ENCODE measurements at regions not wholly inside any gene's neighbourhood (a gene's known extent, or its start where the extent isn't known, plus 50 kb on each side); places are given as distances from the start of the nearest gene placed in this dataset.

DNA sequence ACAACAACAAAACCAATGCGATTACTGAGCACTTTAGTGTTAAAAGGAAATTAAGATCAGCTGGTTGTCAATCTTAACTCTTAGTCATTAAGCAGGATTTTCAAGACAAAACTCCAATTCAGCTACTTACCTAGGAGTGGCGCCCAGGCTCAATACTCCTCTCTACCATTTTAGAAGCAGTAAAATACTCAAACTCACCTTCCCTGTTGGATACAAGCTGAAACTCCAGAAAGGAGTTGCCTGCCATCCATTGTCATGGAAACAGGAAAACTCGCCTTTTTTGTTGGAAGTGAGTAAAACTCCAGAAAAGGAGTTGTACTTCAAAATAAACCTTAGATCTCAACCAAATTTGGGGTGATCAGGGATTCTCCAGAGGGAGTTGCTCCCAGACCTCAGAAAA, 127.0 kb upstream of the F3 start:
- H3K27me3 ChIP-seq: no peaks in the 10 kb centered on the region
- no peaks in the 10 kb centered on the region for H3K36me3 ChIP-seq
- no peak overlapping the region for H3K4me3 ChIP-seq
- H3K9me3 ChIP-seq: no peaks in the 10 kb centered on the region
- 88 to 91% methylated on average over 2 to 3 of the region's 3 CpGs for WGBS, 2 donors (ENCODE audit: low coverage in 1 of 2)
- TF ChIP-seq, protein P1, sequence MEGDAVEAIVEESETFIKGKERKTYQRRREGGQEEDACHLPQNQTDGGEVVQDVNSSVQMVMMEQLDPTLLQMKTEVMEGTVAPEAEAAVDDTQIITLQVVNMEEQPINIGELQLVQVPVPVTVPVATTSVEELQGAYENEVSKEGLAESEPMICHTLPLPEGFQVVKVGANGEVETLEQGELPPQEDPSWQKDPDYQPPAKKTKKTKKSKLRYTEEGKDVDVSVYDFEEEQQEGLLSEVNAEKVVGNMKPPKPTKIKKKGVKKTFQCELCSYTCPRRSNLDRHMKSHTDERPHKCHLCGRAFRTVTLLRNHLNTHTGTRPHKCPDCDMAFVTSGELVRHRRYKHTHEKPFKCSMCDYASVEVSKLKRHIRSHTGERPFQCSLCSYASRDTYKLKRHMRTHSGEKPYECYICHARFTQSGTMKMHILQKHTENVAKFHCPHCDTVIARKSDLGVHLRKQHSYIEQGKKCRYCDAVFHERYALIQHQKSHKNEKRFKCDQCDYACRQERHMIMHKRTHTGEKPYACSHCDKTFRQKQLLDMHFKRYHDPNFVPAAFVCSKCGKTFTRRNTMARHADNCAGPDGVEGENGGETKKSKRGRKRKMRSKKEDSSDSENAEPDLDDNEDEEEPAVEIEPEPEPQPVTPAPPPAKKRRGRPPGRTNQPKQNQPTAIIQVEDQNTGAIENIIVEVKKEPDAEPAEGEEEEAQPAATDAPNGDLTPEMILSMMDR (IDR thresholded peaks at IDR 0.05): no peak
- TF ChIP-seq POLR2A (IDR thresholded peaks at IDR 0.05) (no peak), POLR2AphosphoS5 (IDR thresholded peaks at IDR 0.05) (no peak), EP300 (IDR thresholded peaks at IDR 0.05) (no peak)
- no peaks in the 10 kb centered on the region for H3K4me1 ChIP-seq
- H3K27ac ChIP-seq: no peak overlapping the region
- no peak for ATAC-seq

DNA sequence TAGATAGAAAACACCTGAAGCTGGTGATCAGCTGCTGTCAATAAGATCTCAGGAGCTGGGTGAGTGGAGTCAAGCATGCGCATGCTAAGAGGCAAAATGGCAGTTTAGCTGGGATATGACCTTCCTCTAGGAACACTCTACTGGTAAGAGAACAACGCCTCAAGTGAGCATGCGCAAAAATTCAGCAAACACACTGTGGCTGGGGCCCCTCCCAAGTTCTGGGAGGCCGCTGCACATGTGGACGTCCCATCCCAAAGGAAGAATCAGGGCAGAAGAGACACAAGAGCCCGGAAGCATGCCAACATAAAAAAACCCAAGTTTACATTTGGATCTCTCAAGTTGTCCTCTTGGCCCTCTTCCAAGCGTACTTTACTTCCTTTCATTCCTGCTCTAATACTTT, 126.3 kb upstream of the F3 start:
- no peaks in the 10 kb centered on the region for H3K9me3 ChIP-seq
- H3K4me3 ChIP-seq: no peak overlapping the region
- H3K36me3 ChIP-seq: no peaks in the 10 kb centered on the region
- 54 to 62% methylated on average over 7 of the region's 7 CpGs for WGBS, 2 donors (ENCODE audit: low coverage in 1 of 2)
- TF ChIP-seq EP300 (IDR thresholded peaks at IDR 0.05) (no peak), POLR2AphosphoS5 (IDR thresholded peaks at IDR 0.05) (no peak), POLR2A (IDR thresholded peaks at IDR 0.05) (no peak)
- TF ChIP-seq, protein P1 (IDR thresholded peaks at IDR 0.05): no peak
- H3K27me3 ChIP-seq: no peaks in the 10 kb centered on the region
- H3K4me1 ChIP-seq: no peaks in the 10 kb centered on the region
- no peak for ATAC-seq
- H3K27ac ChIP-seq: no peak overlapping the region

DNA sequence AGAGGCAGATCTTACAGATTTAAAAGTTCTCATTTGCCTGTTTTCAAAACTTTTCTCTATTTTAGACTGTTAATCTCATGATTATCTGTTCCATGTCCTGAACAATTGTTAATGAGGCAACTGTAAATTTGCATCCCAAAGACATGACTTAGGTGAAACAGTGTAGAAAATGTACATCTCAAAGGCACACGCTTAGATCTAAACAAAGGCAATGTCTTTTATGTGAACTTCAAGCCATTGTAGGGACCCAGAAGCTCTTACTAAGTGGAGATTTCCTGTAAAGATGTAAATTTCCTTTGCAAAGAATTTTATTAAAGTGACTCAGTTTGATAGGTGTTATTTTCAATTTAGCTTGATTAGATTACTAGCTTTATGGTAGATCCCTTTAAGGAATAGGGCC, 125.2 kb upstream of the F3 start:
- 100% methylated on average over 1 of the region's 1 CpG for WGBS, 2 donors (ENCODE audit: low coverage in 1 of 2)
- no peaks in the 10 kb centered on the region for H3K27me3 ChIP-seq
- H3K27ac ChIP-seq: no peak overlapping the region
- no peaks in the 10 kb centered on the region for H3K4me1 ChIP-seq
- H3K9me3 ChIP-seq: no peaks in the 10 kb centered on the region
- H3K4me3 ChIP-seq: no peak overlapping the region
- no peak for ATAC-seq
- TF ChIP-seq EP300 (IDR thresholded peaks at IDR 0.05) (no peak), POLR2A (IDR thresholded peaks at IDR 0.05) (no peak), POLR2AphosphoS5 (IDR thresholded peaks at IDR 0.05) (no peak)
- TF ChIP-seq, protein P1 (IDR thresholded peaks at IDR 0.05): no peak
- no peaks in the 10 kb centered on the region for H3K36me3 ChIP-seq

DNA sequence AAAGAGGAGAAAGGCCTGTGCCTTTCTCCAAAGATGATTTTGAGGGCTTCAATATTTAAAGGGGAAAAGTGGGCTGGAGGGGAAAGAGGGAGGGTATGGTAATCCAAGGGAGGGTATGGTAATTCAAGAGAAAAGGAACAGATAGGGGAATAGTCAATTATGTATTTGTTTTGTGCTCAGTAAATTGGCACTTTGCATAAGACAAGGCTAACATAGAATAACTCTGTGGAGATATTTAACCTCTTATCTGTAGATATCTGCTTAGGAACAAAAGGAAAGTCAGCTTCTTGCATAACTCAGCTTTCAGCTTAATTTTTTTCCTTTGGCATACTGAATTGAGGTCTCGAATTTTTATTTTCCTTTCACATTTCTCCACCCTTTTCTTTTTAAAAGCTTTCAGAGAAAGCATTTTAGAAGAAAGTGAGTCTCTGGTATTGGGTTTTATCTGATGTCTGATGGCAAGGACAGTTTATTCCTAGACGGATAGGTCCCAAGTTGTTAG, 119.9 kb upstream of the F3 start:
- H3K27ac ChIP-seq: no peak overlapping the region
- H3K9me3 ChIP-seq: no peaks in the 10 kb centered on the region
- 14 to 54% methylated on average over 1 to 2 of the region's 2 CpGs for WGBS, 2 donors (ENCODE audit: low coverage in 1 of 2)

DNA sequence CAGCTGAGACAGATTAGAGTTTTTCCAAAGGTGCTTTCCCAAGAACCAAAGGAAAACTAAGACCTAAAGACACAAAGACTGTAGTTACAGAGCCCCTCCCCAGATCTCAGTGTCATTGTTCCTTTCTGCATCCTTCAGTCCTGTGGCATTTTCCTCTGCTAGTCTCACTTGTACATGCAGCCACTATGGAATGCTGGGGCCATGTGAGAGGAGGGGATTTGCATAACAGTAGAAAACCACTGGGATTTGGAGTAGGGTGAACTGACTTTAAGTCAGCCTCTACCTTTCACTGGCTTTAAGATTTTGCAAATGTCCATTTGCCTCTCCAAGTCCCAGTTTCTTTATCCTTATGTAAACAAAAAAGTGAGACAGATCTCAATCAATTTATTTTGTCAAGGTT, 119.4 kb upstream of the F3 start:
- Histone ChIP-seq H3K4me1 (no peaks in the 10 kb centered on the region), H3K9me3 (no peaks in the 10 kb centered on the region), H3K27me3 (no peaks in the 10 kb centered on the region), H3K4me3 (no peak overlapping the region), H3K36me3 (no peaks in the 10 kb centered on the region), H3K27ac (no peak overlapping the region)
- no peak for TF ChIP-seq EP300 (IDR thresholded peaks at IDR 0.05)
- TF ChIP-seq, protein P1 (IDR thresholded peaks at IDR 0.05): no peak
- no peak for TF ChIP-seq POLR2A (IDR thresholded peaks at IDR 0.05)
- no peak for TF ChIP-seq POLR2AphosphoS5 (IDR thresholded peaks at IDR 0.05)
- ATAC-seq: no peak

More for the DNA sequence above, 119.9 kb upstream of the F3 start:
- TF ChIP-seq POLR2AphosphoS5 (IDR thresholded peaks at IDR 0.05): no peak
- no peak for TF ChIP-seq POLR2A (IDR thresholded peaks at IDR 0.05)
- no peak for TF ChIP-seq EP300 (IDR thresholded peaks at IDR 0.05)
- TF ChIP-seq, protein P1 (IDR thresholded peaks at IDR 0.05): no peak
- Histone ChIP-seq H3K4me3 (no peak overlapping the region), H3K27me3 (no peaks in the 10 kb centered on the region), H3K36me3 (no peaks in the 10 kb centered on the region), H3K4me1 (no peaks in the 10 kb centered on the region)
- no peak for ATAC-seq
